ENCODE measurements at regions not wholly inside any gene's neighbourhood (a gene's known extent, or its start where the extent isn't known, plus 50 kb on each side); places are given as distances from the start of the nearest gene placed in this dataset.

GRCh38 chr2:151153601-151154000 lies 108.1 kb downstream of the RBM43 start:
- no peak for DNase-seq

GRCh38 chr2:151150331-151151320 lies 111.0 kb downstream of the RBM43 start:
- DNase-seq, result no peak

GRCh38 chr2:151138507-151138906 lies 123.2 kb downstream of the RBM43 start:
- no peak for DNase-seq

GRCh38 chr2:151137526-151137925 lies 124.1 kb downstream of the RBM43 start:
- no peak for DNase-seq

- no peak for DNase-seq
These were observed 141.7 kb downstream of the RBM43 start for GRCh38 chr2:151120011-151120410.

GRCh38 chr2:151119374-151119773 lies 142.3 kb downstream of the RBM43 start:
- DNase-seq, result no peak

- DNase-seq, result no peak
These were observed 143.4 kb downstream of the RBM43 start for GRCh38 chr2:151118269-151118668.

GRCh38 chr2:151114874-151115273 lies 146.8 kb downstream of the RBM43 start:
- DNase-seq, result no peak

GRCh38 chr2:151113318-151113717 lies 148.3 kb downstream of the RBM43 start:
- DNase-seq, result no peak

GRCh38 chr2:151111599-151112278 lies 149.9 kb downstream of the RBM43 start:
- no peak for DNase-seq

GRCh38 chr2:151106805-151107506 lies 154.7 kb downstream of the RBM43 start:
- no peak for DNase-seq

- DNase-seq, result no peak
These were observed 158.1 kb downstream of the RBM43 start for GRCh38 chr2:151103551-151103950.

GRCh38 chr2:151102226-151102625 lies 159.4 kb downstream of the RBM43 start:
- DNase-seq, result no peak

GRCh38 chr2:151098841-151099240 lies 162.8 kb downstream of the RBM43 start:
- DNase-seq, result no peak

- no peak for DNase-seq
These were observed 163.8 kb downstream of the RBM43 start for GRCh38 chr2:151097895-151098294.

GRCh38 chr2:151097128-151097527 lies 164.5 kb downstream of the RBM43 start:
- DNase-seq, result no peak

- no peak for DNase-seq
These were observed 165.4 kb downstream of the RBM43 start for GRCh38 chr2:151096235-151096634.

- DNase-seq, result no peak
These were observed 166.2 kb downstream of the RBM43 start for GRCh38 chr2:151095463-151095862.

- no peak for DNase-seq
These were observed 170.1 kb downstream of the RBM43 start for GRCh38 chr2:151091583-151091982.

- no peak for DNase-seq
These were observed 174.3 kb downstream of the RBM43 start for GRCh38 chr2:151087377-151087776.

GRCh38 chr2:151085181-151085611 lies 176.5 kb downstream of the RBM43 start:
- DNase-seq, result no peak

GRCh38 chr2:151083856-151084795 lies 177.5 kb downstream of the RBM43 start:
- DNase-seq, result no peak
